Right renal pelvis (tissue), 4 donors: ENCODE measurements at regions not wholly inside any gene's neighbourhood (a gene's known extent, or its start where the extent isn't known, plus 50 kb on each side); places are given as distances from the start of the nearest gene placed in this dataset.
"Not testable (repeated sequence)": the region's sequence is repeated elsewhere in the genome, so short reads cannot be mapped to it uniquely, and the experiment has no call there.

Source experiments
- DNase-seq, 4 donors: peaks; one replicate each; pipeline ENCODE4 v3.0.0-alpha.2; 2013; ENCODE audit warnings: low read depth in 4 of 4, low spot score in 3 of 4, missing footprints in 1 of 4

DNA sequence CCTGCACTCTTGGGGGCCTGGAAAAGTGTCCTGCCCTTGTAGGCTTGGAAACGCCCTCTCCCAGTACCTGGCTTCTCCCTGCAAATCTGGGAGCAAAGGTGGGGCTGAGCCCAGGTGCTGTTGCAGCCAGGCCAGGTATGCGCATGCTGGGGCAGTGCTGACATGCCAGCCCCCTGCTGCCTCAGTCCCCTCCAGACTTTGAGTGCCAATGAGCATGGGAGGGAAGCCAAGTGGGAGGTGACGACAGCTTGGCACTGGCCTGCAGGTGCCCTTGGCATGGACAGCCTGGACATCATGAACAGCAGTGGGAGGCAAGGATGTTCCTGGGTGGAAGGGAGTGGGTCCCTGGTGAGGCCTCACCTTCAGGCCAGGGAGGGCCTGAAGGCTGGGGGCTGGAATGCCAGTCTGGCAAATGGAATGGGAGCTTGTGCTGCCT, 1494.4 kb upstream of the NUDT12 start:
- DNase-seq = no peak

DNA sequence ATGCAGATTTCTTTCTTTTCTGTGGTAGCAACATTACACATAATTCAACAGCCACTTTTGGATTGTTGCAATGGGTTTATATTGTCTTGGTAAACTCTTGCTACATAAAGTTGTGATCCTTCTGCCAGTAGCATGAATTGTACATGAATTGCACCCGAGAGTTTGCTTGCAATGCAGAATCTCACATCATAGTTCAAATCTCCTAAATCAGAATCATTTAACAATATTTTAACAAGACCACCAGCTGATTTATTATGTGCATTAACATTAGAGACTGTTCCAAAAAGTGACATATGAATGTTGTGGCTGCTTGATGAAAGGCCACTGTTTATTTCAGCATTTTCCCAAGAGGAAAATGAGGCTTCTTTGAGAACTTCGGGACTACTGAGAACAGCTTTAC, 1491.8 kb upstream of the NUDT12 start:
- DNase-seq = no peak

GRCh38 chr5:105042623-105043022, 1480.0 kb upstream of the NUDT12 start:
- DNase-seq = no peak

DNA sequence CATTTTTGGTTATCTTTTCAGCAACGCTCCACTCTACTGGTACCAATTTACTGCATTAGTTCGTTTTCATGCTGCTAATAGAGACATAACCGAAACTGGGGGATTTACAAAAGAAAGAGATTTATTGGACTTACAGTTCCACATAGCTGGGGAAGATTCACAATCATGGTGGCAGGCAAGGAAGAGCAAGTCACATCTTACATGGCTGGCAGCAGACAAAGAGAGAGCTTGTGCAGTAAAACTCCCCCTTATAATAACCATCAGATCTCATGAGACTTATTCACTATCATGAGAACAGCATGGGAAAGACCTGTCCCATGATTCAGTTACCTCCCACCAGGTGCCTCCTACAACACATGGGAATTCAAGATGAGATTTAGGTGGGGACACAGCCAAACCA, 1474.2 kb upstream of the NUDT12 start:
- not testable (repeated sequence) for DNase-seq

GRCh38 chr5:105034401-105034763, 1471.8 kb upstream of the NUDT12 start:
- DNase-seq = no peak

DNA sequence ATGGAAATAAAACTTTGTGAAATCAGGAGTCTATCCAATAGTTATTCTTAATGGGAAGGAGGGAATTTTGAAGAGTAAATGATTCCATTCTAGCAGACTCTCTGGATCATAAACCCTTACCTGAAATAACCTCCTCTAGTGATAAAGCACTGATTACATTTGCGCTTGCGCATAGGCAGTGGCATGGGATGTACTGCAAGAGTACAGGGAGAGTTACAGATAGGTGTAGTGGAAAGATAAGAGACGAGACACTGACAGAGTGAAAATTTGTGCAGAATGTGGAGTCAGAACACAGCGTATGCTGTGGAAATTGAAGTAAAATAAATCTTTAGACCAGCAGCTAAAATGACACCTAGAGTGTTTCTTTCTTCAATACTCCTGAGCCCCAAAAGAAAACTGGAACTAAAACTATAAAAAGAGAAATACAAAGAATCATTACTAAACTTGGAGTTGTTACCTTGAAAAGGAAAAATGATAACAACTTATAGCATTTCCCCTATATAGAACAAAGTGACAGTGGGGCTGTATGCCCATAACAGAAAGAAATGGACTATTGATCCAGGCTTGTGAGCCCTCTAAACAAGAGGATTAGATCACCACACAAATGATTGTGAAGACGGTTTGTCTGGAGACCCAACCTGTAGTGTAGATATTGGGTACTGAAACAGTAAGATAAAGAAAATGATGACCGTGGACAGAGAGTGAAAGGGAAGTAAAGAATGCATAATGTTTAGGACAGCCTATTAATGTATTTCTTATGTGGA, 1471.2 kb upstream of the NUDT12 start:
- no peak for DNase-seq

DNA sequence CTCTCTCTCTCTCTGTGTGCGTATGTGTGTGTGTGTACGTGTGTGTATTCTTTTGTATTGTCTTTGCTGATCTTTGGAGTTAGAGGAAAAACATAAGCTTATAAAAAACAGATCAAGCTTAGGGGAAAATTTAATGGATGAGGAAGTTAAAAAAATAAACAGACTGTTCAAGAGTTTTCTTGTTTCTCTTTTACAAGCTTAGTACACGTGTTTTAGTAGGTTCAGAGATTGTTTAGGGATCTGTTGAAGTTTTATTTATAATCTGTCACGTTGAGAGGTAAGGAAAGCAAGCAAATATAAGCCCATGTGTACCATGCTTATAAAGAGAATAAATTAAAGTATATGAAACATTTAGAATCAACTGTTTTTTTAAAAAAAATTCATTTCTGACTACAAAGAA, 1470.3 kb upstream of the NUDT12 start:
- no peak for DNase-seq

GRCh38 chr5:105030153-105030552, 1467.6 kb upstream of the NUDT12 start:
- DNase-seq = no peak

- no peak for DNase-seq
Measured at GRCh38 chr5:105015098-105015497, 1452.5 kb upstream of the NUDT12 start.

GRCh38 chr5:104998572-104998971, 1436.0 kb upstream of the NUDT12 start:
- no peak for DNase-seq

DNA sequence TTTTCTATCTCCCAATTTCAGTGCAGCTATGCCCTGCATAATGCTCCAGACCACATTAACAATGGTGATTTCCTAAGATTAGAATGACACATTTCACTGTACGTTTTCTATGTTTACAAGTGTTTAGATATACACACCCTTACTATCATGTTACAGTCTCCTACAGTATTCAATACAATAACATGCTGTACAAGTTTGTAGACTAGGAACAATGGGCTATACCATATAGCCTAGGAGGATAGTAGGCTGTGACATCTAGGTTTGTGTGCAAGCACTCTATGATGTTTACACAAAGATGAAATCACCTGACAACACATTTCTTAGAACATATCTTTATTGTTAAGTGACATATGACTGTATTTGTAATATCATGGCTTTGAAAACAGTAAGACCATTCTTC, 1435.6 kb upstream of the NUDT12 start:
- no peak for DNase-seq

DNA sequence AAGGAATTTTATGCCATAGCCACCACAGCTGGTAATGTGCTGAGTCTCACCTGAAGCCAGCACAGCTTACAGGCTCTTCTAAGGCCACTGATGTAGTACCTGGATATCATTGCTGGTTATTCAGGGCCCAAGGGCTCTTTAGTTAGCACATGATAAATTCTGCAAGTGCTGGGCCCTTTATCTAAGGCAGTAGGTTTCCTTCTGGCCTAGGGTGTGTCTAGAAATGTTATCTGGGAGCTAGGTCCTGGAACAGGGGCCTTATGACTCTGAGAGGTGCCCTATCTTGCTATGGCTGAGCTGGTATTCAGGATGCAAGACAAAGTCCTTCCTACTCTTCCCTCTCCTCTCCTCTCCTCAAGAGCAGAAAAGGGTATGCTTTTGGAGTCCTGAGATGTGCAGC, 1424.5 kb upstream of the NUDT12 start:
- no peak for DNase-seq

- no peak for DNase-seq
Measured at GRCh38 chr5:104977529-104977928, 1414.9 kb upstream of the NUDT12 start.

DNA sequence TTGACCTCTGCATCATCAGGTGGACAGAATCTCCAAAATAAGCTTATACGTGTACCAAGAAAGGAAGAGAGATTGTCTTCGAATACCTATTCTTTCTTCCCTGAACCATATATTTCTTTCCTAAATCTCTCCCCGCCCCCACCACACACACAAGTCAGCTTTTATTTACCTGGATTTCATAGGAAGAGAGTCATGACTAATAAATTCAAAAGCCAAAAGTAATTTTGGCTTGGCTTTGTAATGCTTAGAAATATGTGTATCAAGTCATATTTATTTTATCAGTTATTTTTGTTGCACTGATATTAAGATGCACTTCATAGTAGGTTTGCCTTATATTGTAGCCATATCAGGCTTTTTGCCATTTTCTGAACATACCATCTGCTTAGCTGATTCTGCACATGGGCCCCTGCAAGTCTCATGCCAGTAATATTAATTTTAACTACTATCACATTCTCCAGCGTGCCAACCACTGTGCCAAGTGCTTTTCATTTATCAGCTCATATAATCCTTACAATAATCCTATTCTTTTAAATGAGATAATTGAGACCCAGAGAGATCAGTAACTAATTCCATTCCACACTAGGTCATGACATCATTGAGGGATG, 1405.3 kb upstream of the NUDT12 start:
- no peak for DNase-seq

GRCh38 chr5:104965006-104965405, 1402.4 kb upstream of the NUDT12 start:
- no peak for DNase-seq

GRCh38 chr5:104955479-104955878, 1392.9 kb upstream of the NUDT12 start:
- no peak for DNase-seq

- DNase-seq = no peak
Measured at GRCh38 chr5:104952876-104953275, 1390.3 kb upstream of the NUDT12 start.

DNA sequence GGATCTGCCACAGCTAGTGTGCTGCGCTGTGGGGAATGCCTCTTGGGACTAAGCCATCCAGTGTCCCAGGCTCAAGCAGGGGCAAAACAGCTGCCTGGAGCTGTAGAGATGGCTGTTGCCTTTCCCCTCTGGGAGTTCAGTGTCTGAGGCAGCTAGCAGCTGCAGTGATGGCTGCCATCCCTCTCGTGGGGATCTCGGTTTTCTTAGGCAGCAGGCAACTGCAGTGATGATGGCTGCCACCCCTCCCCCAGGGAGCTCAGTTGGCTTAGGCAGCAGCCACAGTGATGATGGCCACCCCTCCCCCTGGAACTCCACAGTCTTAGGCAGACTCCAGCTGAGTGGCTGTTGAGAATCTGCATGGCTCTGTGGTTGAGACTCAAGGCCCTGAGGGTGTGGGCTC, 1389.2 kb upstream of the NUDT12 start:
- no peak for DNase-seq

DNA sequence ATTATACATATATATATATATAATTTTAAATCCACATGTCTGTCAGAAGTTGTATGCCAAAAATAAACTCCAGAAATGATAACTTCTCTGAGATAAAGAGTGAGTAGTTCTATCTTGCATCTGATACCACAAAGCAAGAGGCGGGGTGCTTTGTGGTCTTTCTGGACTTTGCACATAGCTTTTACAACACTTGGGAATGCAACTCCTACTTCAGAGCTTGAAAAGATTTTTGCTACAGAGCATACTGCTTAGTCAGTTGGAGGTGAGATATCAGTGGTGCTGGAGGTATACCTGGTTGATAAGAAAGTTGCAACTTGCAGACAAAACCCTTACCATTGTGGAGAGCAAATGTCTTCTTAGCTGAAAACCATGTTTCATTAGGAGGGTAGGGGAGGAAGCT, 1384.5 kb upstream of the NUDT12 start:
- no peak for DNase-seq

DNA sequence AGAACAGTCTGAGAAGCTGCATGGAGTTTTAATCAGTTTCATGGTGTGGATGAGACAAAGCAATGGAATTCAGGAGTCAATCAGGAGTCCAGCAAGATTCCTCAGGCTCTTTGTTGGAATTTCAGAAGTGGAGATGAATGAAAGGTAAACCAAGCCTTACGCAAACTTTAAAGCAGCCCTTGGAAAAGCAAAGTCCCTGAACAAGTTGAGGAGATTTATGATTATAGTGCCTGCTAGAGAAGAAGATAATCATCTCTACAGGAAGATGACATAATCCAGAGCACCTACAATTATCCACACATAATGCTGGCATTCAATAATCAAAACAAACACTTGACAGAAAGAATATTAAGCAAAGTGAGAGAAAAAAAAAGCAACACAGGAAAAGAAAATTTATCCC, 1380.1 kb upstream of the NUDT12 start:
- DNase-seq = no peak

DNA sequence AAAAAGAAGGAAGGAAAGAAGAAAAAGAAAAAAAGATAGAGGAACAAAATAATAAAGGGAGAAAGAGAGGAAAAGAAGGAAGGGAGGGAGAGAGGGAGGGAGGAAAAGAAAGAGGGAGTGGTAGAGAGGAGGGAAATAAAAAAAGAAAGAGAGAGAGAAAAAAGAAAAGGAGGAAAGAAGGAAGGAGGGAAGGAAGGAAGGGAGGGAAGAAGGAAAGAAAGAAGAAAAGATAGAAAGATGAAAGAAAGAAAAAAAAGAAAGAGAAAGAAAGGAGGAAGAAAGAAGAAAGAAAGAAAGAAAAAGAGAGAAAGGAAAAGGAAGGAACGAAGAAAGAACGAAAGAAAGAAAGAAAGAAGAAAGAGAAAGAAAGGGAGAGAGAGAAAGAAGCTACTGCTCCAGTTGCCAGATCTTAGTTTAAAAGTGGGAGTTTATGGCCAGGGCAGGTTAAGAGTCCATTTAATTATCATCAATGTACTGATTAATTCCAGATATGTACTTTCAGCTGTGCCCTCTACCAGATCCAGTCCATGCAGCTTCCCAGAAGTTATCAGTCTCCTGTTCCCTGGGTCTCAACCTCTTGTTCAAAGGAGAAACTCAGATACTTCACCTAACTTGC, 1378.5 kb upstream of the NUDT12 start:
- no peak for DNase-seq

DNA sequence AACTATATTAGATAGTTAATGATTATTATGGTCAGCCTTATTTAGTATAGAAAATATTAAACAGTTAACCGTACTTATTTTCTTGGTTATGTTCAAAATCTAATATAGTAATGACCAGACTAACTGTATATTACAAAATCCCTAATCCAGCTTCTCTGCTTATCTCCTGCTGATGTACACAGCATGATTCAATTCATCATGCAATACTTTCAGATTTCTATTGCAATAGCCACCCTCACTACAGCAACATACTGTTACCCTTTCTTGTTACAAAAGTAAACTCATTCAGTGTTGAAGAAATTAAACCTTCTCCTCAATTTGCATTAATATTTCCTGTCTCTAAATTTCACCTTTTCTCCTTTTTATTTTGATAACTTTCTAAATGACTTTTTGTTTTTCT, 1375.0 kb upstream of the NUDT12 start:
- no peak for DNase-seq
